Lower lobe of right lung (tissue), 2 donors: ENCODE measurements at regions not wholly inside any gene's neighbourhood (a gene's known extent, or its start where the extent isn't known, plus 50 kb on each side); places are given as distances from the start of the nearest gene placed in this dataset.

Source experiments
- ATAC-seq, 2 donors: fragments of 200-7000 bp; cut with Tn5 transposase; one replicate each; pipeline ENCODE4 v1.9.1; 2020 to 2022; ENCODE audit warnings: mild to moderate bottlenecking in 2 of 2, moderate library complexity in 2 of 2
- DNase-seq: peaks from one replicate; pipeline ENCODE4 v3.0.0-alpha.2; 2020
- H3K27ac ChIP-seq: fragments of 200-600 bp; one replicate; pipeline ENCODE4 v1.8.0; 2022
- H3K27me3 ChIP-seq: fragments of 200-600 bp; one replicate; pipeline ENCODE4 v1.8.0; 2022; ENCODE audit warnings: low read depth
- H3K36me3 ChIP-seq: fragments of 200-600 bp; one replicate; pipeline ENCODE4 v1.8.0; 2022; ENCODE audit warnings: mild to moderate bottlenecking
- H3K4me1 ChIP-seq: fragments of 200-600 bp; one replicate; pipeline ENCODE4 v1.8.0; 2022
- H3K4me3 ChIP-seq: fragments of 200-600 bp; one replicate; pipeline ENCODE4 v1.8.0; 2022; ENCODE audit warnings: mild to moderate bottlenecking
- H3K9me3 ChIP-seq: fragments of 200-600 bp; one replicate; pipeline ENCODE4 v1.8.0; 2022
- CTCF ChIP-seq: fragments of 200-600 bp; IDR thresholded peaks from one replicate; pipeline ENCODE4 v1.8.0; 2022; ENCODE audit warnings: antibody characterized with exemption, mild to moderate bottlenecking
- intact Hi-C: fragments of 100-400 bp; cut with DNase I; formaldehyde crosslinking; loops from one replicate; pipeline ENCODE4 v1.11.0; 2022
- donor health status: DM: no; HTN: yes; CAD: no; lungs with severe emphysema.

GRCh38 chr2:4369826-4370419 is 666.5 kb downstream of the DCDC2C start:
- no peak for DNase-seq
- no peak for ATAC-seq
- intact Hi-C loops, result no loop called here
- no peak for TF ChIP-seq CTCF
- Histone ChIP-seq H3K4me3 (no peak overlapping the region), H3K27ac (no peak overlapping the region), H3K4me1 (no peaks in the 10 kb centered on the region), H3K27me3 (no peaks in the 10 kb centered on the region), H3K9me3 (peaks cover 25% of the 10 kb centered on the region), H3K36me3 (no peaks in the 10 kb centered on the region)

- TF ChIP-seq CTCF, result no peak
- no peak for DNase-seq
- no peak for ATAC-seq
- peaks cover 22% of the 10 kb centered on the region for H3K9me3 ChIP-seq
- no peaks in the 10 kb centered on the region for H3K27me3 ChIP-seq
- intact Hi-C loops, result no loop called here
- H3K4me1 ChIP-seq, result no peaks in the 10 kb centered on the region
- H3K27ac ChIP-seq, result no peak overlapping the region
- H3K4me3 ChIP-seq, result no peak overlapping the region
- no peaks in the 10 kb centered on the region for H3K36me3 ChIP-seq
Measured at GRCh38 chr2:4370422-4371090, 667.2 kb downstream of the DCDC2C start.

- no peak for ATAC-seq
- no peak overlapping the region for H3K4me3 ChIP-seq
- no peak for DNase-seq
- no peaks in the 10 kb centered on the region for H3K4me1 ChIP-seq
- intact Hi-C loops, result no loop called here
- no peaks in the 10 kb centered on the region for H3K27me3 ChIP-seq
- H3K9me3 ChIP-seq, result no peaks in the 10 kb centered on the region
- no peak for TF ChIP-seq CTCF
- H3K27ac ChIP-seq, result no peak overlapping the region
- H3K36me3 ChIP-seq, result no peaks in the 10 kb centered on the region
Measured at GRCh38 chr2:4381049-4381448, 677.7 kb downstream of the DCDC2C start.

- intact Hi-C loops, result no loop called here
- H3K4me1 ChIP-seq, result no peaks in the 10 kb centered on the region
- H3K36me3 ChIP-seq, result no peaks in the 10 kb centered on the region
- no peak overlapping the region for H3K27ac ChIP-seq
- no peak for DNase-seq
- no peaks in the 10 kb centered on the region for H3K27me3 ChIP-seq
- ATAC-seq, result no peak
- TF ChIP-seq CTCF, result no peak
- no peak overlapping the region for H3K4me3 ChIP-seq
- no peaks in the 10 kb centered on the region for H3K9me3 ChIP-seq
Measured at GRCh38 chr2:4381773-4382172, 678.4 kb downstream of the DCDC2C start.

- intact Hi-C loops, result no loop called here
- H3K36me3 ChIP-seq, result no peaks in the 10 kb centered on the region
- DNase-seq, result no peak
- H3K4me1 ChIP-seq, result no peaks in the 10 kb centered on the region
- no peak for ATAC-seq
- H3K4me3 ChIP-seq, result no peak overlapping the region
- H3K27ac ChIP-seq, result no peak overlapping the region
- H3K27me3 ChIP-seq, result no peaks in the 10 kb centered on the region
- H3K9me3 ChIP-seq, result no peaks in the 10 kb centered on the region
- TF ChIP-seq CTCF, result no peak
Measured at GRCh38 chr2:4391013-4391412, 687.6 kb downstream of the DCDC2C start.
